ENCODE measurements at regions not wholly inside any gene's neighbourhood (a gene's known extent, or its start where the extent isn't known, plus 50 kb on each side); places are given as distances from the start of the nearest gene placed in this dataset.
"Not testable (repeated sequence)": the region's sequence is repeated elsewhere in the genome, so short reads cannot be mapped to it uniquely, and the experiment has no call there.

DNA sequence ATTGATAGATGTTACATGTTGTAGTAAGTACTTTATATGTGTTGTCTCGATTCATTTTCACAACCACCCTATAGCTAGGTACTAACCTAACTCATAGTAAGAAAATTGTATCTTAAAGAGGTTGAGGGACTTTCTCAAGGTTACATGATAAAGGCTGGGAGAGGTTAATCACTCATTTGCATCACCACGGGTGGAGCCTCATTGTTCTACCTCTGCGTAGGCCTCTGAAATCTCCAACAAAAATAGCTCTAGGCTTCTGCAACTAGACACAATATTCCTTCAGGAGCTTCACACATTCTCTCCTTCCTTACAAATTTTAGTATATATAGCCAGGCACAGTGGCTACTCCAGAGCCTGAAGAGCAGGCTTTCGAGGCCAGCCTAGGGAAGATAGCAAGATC is 408.9 kb upstream of the ANO5 start:
- Histone ChIP-seq H3K27ac (no peak overlapping the region), H3K4me1 (no peaks in the 10 kb centered on the region), H3K36me3 (no peaks in the 10 kb centered on the region), H3K27me3 (no peaks in the 10 kb centered on the region), H3K9ac (ENCODE audit: low read depth in 2 of 2, low read length in 2 of 2) (no peak overlapping the region), H3K9me3 (no peaks in the 10 kb centered on the region), H3K4me3 (no peak overlapping the region)
- intact Hi-C loops (cut with DNase I) = no loop called here
- TF ChIP-seq, protein P1, sequence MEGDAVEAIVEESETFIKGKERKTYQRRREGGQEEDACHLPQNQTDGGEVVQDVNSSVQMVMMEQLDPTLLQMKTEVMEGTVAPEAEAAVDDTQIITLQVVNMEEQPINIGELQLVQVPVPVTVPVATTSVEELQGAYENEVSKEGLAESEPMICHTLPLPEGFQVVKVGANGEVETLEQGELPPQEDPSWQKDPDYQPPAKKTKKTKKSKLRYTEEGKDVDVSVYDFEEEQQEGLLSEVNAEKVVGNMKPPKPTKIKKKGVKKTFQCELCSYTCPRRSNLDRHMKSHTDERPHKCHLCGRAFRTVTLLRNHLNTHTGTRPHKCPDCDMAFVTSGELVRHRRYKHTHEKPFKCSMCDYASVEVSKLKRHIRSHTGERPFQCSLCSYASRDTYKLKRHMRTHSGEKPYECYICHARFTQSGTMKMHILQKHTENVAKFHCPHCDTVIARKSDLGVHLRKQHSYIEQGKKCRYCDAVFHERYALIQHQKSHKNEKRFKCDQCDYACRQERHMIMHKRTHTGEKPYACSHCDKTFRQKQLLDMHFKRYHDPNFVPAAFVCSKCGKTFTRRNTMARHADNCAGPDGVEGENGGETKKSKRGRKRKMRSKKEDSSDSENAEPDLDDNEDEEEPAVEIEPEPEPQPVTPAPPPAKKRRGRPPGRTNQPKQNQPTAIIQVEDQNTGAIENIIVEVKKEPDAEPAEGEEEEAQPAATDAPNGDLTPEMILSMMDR (IDR thresholded peaks at IDR 0.05) = no peak
- DNase-seq = no peak

DNA sequence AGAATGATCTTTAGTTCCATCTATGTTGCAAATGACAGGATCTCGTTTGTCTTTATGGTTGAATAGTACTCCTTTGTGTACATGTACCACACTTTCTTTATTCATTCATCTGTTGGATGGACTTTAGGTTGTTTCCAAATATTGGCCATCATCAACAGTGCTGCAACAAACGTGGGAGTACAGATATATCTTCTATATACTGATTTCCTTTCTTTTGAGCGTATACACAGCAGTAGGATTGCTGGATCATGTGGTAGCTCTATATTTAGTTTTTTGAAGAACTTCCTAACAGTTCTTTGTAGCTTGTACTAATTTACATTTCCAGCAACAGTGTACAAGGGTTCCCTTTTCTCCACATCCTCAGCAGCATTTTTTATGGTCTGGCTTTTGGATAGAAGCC is 407.5 kb upstream of the ANO5 start:
- Histone ChIP-seq H3K27me3 (no peaks in the 10 kb centered on the region), H3K4me3 (no peak overlapping the region), H3K4me1 (no peaks in the 10 kb centered on the region), H3K9ac (ENCODE audit: low read depth in 2 of 2, low read length in 2 of 2) (no peak overlapping the region), H3K36me3 (no peaks in the 10 kb centered on the region), H3K9me3 (no peaks in the 10 kb centered on the region), H3K27ac (no peak overlapping the region)
- intact Hi-C loops (cut with DNase I) = no loop called here
- TF ChIP-seq, protein P1 (IDR thresholded peaks at IDR 0.05) = no peak
- DNase-seq = no peak

DNA sequence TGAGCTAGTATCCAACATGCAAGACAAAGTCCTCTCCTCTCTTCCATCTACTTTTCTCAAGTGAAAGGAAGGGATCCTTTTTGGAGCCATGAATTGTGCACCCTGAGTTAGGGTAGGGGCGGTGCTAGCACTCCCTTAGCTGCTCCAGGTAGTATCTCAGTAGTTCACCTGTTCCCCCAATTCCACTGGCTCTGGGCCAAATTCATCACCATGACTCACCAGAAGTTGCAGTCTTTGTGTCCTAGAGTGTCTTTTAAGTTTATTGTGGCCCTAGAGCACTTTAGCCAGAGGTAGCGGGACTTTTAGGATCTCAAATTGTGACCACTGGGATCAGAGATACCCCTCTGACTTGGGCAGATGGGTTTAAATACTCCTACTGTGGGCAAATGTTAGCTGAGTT is 398.6 kb upstream of the ANO5 start:
- Histone ChIP-seq H3K4me3 (no peak overlapping the region), H3K27me3 (no peaks in the 10 kb centered on the region), H3K27ac (no peak overlapping the region), H3K9me3 (no peaks in the 10 kb centered on the region), H3K36me3 (no peaks in the 10 kb centered on the region), H3K9ac (ENCODE audit: low read depth in 2 of 2, low read length in 2 of 2) (no peak overlapping the region), H3K4me1 (no peaks in the 10 kb centered on the region)
- intact Hi-C loops (cut with DNase I) = no loop called here
- TF ChIP-seq, protein P1 (IDR thresholded peaks at IDR 0.05) = no peak
- DNase-seq = no peak

DNA sequence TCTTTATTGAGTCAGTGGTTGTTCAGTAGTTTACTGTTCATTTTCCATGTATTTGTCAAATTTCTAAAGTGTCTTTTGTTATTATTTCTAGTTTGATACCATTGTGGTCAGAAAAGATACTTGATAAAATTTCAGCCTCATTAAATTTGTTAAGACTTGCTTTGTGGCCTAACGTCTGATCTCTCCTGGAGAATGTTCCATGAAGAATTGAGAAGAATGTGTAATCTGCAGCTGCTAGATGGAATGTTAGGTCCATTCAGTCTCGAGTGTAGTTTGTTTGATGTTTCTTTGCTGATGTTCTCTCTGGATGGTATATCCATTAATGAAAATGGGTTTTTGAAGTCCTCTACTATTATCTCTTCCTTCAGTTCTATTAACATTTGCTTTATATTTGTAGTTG is 394.7 kb upstream of the ANO5 start:
- Histone ChIP-seq H3K27ac (no peak overlapping the region), H3K4me1 (no peaks in the 10 kb centered on the region), H3K9ac (ENCODE audit: low read depth in 2 of 2, low read length in 2 of 2) (no peak overlapping the region), H3K4me3 (no peak overlapping the region), H3K9me3 (no peaks in the 10 kb centered on the region), H3K36me3 (no peaks in the 10 kb centered on the region), H3K27me3 (no peaks in the 10 kb centered on the region)
- TF ChIP-seq, protein P1 (IDR thresholded peaks at IDR 0.05) = no peak
- intact Hi-C loops (cut with DNase I) = no loop called here
- no peak for DNase-seq

DNA sequence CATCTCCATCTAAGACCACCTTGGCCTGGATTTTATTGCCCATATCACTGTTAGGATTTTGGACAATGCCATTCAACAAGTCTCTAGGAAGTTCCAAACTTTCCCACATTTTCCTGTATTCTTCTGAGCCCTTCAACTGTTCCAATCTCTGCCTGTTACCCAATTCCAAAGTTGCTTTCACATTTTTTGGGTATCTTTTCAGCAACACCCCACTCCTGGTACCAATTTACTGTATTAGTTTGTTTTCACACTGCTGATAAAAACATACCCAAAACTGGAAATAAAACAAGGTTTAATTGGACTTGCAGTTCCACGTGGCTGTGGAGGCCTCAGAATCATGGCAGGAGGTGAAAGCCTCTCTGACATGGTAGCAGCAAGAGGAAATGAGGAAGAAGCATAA is 388.4 kb upstream of the ANO5 start:
- H3K4me3 ChIP-seq = not testable (repeated sequence)

DNA sequence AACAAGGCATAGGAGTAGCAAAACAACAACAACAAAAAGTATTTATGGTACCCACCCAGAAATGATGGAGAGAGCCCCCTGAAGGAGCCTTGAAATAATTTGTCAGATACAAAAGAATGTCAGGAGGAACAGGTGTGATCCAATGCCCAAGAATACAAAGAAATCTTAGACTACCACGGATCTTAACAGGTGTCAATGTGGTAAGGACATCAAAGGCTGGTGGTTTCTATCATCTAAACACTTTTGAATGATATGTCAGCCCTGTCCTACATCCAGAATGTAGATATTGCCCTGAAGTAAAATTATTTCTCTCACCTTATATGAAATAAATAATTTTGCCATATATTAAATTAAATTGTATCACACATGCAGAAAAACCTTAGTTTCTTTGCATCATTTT is 386.4 kb upstream of the ANO5 start:
- Histone ChIP-seq H3K4me1 (no peaks in the 10 kb centered on the region), H3K4me3 (no peak overlapping the region), H3K9me3 (no peaks in the 10 kb centered on the region), H3K27ac (no peak overlapping the region), H3K9ac (ENCODE audit: low read depth in 2 of 2, low read length in 2 of 2) (no peak overlapping the region), H3K36me3 (no peaks in the 10 kb centered on the region), H3K27me3 (no peaks in the 10 kb centered on the region)
- intact Hi-C loops (cut with DNase I) = no loop called here
- DNase-seq = no peak
- TF ChIP-seq, protein P1 (IDR thresholded peaks at IDR 0.05) = no peak

More for the DNA sequence above, 388.4 kb upstream of the ANO5 start:
- intact Hi-C loops (cut with DNase I); H3K27me3 ChIP-seq; H3K27ac ChIP-seq; H3K9ac ChIP-seq (ENCODE audit: low read depth in 2 of 2, low read length in 2 of 2); H3K36me3 ChIP-seq; H3K4me1 ChIP-seq; H3K9me3 ChIP-seq; DNase-seq: not testable (repeated sequence)

Measured in colonic mucosa (tissue), 4 donors.